ENCODE measurements at regions not wholly inside any gene's neighbourhood (a gene's known extent, or its start where the extent isn't known, plus 50 kb on each side); places are given as distances from the start of the nearest gene placed in this dataset.

- peak overlapping the region; percentile 48; the same call in 1 of the 2 replicates for H3K27ac ChIP-seq (ENCODE audit: low read length)
- H3K9me3 ChIP-seq (ENCODE audit: insufficient read depth, low read length, severe bottlenecking) = no peaks in the 10 kb centered on the region
- no peak overlapping the region for H2AFZ ChIP-seq (ENCODE audit: low read depth, low read length)
- DNase-seq (no peak), ATAC-seq (ENCODE audit: insufficient read depth, low read depth) (no peak)
- H3K4me1 ChIP-seq (ENCODE audit: insufficient read depth, low read length) = peaks cover 5% of the 10 kb centered on the region; the same call in 1 of the 2 replicates
- no peak overlapping the region for H3K9ac ChIP-seq (ENCODE audit: low read depth, low read length)
- no peaks in the 10 kb centered on the region for H3K27me3 ChIP-seq (ENCODE audit: insufficient read depth, low read length, poor library complexity)
- no peaks in the 10 kb centered on the region for H4K20me1 ChIP-seq (ENCODE audit: insufficient read depth, low read length)
- TF ChIP-seq EZH2 (IDR thresholded peaks at IDR 0.05; ENCODE audit: borderline replicate concordance, low read depth, low read length, severe bottlenecking) (no peak), CTCF (IDR thresholded peaks at IDR 0.05; ENCODE audit: borderline replicate concordance, extremely low read depth, low read length, poor library complexity, severe bottlenecking) (no peak)
- no peak overlapping the region for H3K4me2 ChIP-seq (ENCODE audit: insufficient read depth, low read length)
- H3K36me3 ChIP-seq (ENCODE audit: insufficient read depth, low read length) = no peaks in the 10 kb centered on the region
- H3K79me2 ChIP-seq (ENCODE audit: insufficient read depth, low read length) = no peaks in the 10 kb centered on the region
- H3K4me3 ChIP-seq (ENCODE audit: low read depth in 1 of 2, low read length in 2 of 2) = no peak overlapping the region
Measured at GRCh38 chr3:23653647-23654525, 151.9 kb upstream of the UBE2E1 start.

GRCh38 chr3:23654571-23654970, 151.2 kb upstream of the UBE2E1 start:
- H2AFZ ChIP-seq (ENCODE audit: low read depth, low read length) = no peak overlapping the region

GRCh38 chr3:23655749-23656148, 150.0 kb upstream of the UBE2E1 start:
- no peak for TF ChIP-seq EZH2 (IDR thresholded peaks at IDR 0.05; ENCODE audit: borderline replicate concordance, low read depth, low read length, severe bottlenecking)
- TF ChIP-seq CTCF (IDR thresholded peaks at IDR 0.05; ENCODE audit: borderline replicate concordance, extremely low read depth, low read length, poor library complexity, severe bottlenecking) = no peak
- H3K27ac ChIP-seq (ENCODE audit: low read length) = no peak overlapping the region
- DNase-seq = no peak
- no peak overlapping the region for H3K9ac ChIP-seq (ENCODE audit: low read depth, low read length)
- no peak overlapping the region for H3K4me2 ChIP-seq (ENCODE audit: insufficient read depth, low read length)
- H3K9me3 ChIP-seq (ENCODE audit: insufficient read depth, low read length, severe bottlenecking) = no peaks in the 10 kb centered on the region
- no peak for ATAC-seq (ENCODE audit: insufficient read depth, low read depth)
- H3K4me3 ChIP-seq (ENCODE audit: low read depth in 1 of 2, low read length in 2 of 2) = no peak overlapping the region
- no peak overlapping the region for H2AFZ ChIP-seq (ENCODE audit: low read depth, low read length)
- no peaks in the 10 kb centered on the region for H4K20me1 ChIP-seq (ENCODE audit: insufficient read depth, low read length)
- no peaks in the 10 kb centered on the region for H3K27me3 ChIP-seq (ENCODE audit: insufficient read depth, low read length, poor library complexity)
- H3K4me1 ChIP-seq (ENCODE audit: insufficient read depth, low read length) = peaks cover 5% of the 10 kb centered on the region; the same call in 1 of the 2 replicates
- H3K36me3 ChIP-seq (ENCODE audit: insufficient read depth, low read length) = no peaks in the 10 kb centered on the region
- H3K79me2 ChIP-seq (ENCODE audit: insufficient read depth, low read length) = no peaks in the 10 kb centered on the region

More at GRCh38 chr3:23654571-23654970, 151.2 kb upstream of the UBE2E1 start:
- no peaks in the 10 kb centered on the region for H3K9me3 ChIP-seq (ENCODE audit: insufficient read depth, low read length, severe bottlenecking)
- H3K4me2 ChIP-seq (ENCODE audit: insufficient read depth, low read length) = no peak overlapping the region
- H3K27ac ChIP-seq (ENCODE audit: low read length) = no peak overlapping the region
- H3K36me3 ChIP-seq (ENCODE audit: insufficient read depth, low read length) = no peaks in the 10 kb centered on the region
- TF ChIP-seq CTCF (IDR thresholded peaks at IDR 0.05; ENCODE audit: borderline replicate concordance, extremely low read depth, low read length, poor library complexity, severe bottlenecking) = no peak
- no peak for TF ChIP-seq EZH2 (IDR thresholded peaks at IDR 0.05; ENCODE audit: borderline replicate concordance, low read depth, low read length, severe bottlenecking)
- no peaks in the 10 kb centered on the region for H3K79me2 ChIP-seq (ENCODE audit: insufficient read depth, low read length)
- H3K4me3 ChIP-seq (ENCODE audit: low read depth in 1 of 2, low read length in 2 of 2) = no peak overlapping the region
- peaks cover 5% of the 10 kb centered on the region; the same call in 1 of the 2 replicates for H3K4me1 ChIP-seq (ENCODE audit: insufficient read depth, low read length)
- H3K27me3 ChIP-seq (ENCODE audit: insufficient read depth, low read length, poor library complexity) = no peaks in the 10 kb centered on the region
- no peaks in the 10 kb centered on the region for H4K20me1 ChIP-seq (ENCODE audit: insufficient read depth, low read length)
- DNase-seq (no peak), ATAC-seq (ENCODE audit: insufficient read depth, low read depth) (no peak)
- H3K9ac ChIP-seq (ENCODE audit: low read depth, low read length) = no peak overlapping the region
